ENCODE measurements at regions not wholly inside any gene's neighbourhood (a gene's known extent, or its start where the extent isn't known, plus 50 kb on each side); places are given as distances from the start of the nearest gene placed in this dataset.

DNA sequence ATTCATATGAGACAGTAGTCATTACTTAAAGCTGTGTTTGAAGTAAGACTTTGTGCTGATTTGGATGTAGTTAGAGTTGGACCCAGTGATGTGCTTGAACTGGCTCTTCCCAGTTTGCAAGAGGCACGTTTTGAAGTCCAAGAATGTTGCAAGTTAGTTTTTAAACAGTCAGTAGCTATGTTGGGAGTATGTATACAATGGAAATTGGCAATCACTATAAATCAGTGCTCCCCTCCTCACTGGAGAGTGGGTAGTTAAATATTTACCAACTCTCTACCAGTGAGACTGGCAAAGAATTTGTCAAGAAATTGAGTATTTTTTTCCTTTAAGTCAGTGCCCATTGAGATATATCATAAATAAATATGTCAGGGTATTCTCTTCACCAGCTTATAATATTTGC is 191.9 kb upstream of the SPRY1 start:
- TF ChIP-seq CTCF (IDR thresholded peaks at IDR 0.05) = no peak
- no peak for TF ChIP-seq POLR2A (IDR thresholded peaks at IDR 0.05)
